ENCODE measurements at regions not wholly inside any gene's neighbourhood (a gene's known extent, or its start where the extent isn't known, plus 50 kb on each side); places are given as distances from the start of the nearest gene placed in this dataset.

DNA sequence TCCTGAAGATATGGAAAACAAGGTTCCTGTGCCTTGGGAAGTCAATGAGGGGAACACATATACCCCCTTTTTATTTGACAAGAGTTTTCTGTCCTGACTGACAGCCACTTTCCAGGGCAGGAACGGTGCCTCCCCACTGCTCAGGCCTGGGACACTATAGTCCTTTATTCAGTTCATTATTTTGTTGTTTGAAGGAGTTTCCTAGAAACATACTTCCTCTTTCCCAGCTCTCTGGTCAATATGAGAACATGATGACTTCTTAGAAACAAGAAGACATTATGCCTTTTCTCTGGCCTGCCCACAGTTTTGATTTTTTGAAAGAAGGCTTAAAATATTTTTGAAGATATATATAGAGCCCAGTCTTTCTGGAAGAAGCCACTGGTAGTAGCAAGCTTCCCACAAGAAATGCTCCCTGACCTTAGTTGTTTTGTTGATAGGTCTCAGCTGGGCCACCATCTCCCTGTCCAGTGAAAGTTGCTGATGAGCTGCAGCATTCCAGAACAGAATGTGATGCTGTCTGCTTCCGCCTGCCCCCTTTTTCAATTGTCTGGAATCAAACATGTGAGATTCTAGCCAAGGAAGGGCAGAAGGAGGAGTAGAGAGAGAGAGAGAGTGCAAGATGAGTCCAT is 122.7 kb upstream of the ADRA1D start:
- Histone ChIP-seq H3K36me3 (ENCODE audit: control insufficient read depth, insufficient read depth, low read length) (no peaks in the 10 kb centered on the region), H3K4me3 (ENCODE audit: low read depth, low read length) (no peak overlapping the region), H3K27ac (ENCODE audit: low read depth, low read length) (no peak overlapping the region), H3K9me3 (ENCODE audit: control insufficient read depth, insufficient read depth, low read length) (no peaks in the 10 kb centered on the region), H3K4me1 (ENCODE audit: control insufficient read depth, insufficient read depth, low read length) (peaks cover 3% of the 10 kb centered on the region), H3K27me3 (ENCODE audit: control insufficient read depth, insufficient read depth, low read length) (no peaks in the 10 kb centered on the region)
- DNase-seq (ENCODE audit: low read depth in 4 of 6, low spot score in 6 of 6) = no peak
- 78% methylated on average over 1 of the region's 2 CpGs for WGBS (ENCODE audit: insufficient coverage)

DNA sequence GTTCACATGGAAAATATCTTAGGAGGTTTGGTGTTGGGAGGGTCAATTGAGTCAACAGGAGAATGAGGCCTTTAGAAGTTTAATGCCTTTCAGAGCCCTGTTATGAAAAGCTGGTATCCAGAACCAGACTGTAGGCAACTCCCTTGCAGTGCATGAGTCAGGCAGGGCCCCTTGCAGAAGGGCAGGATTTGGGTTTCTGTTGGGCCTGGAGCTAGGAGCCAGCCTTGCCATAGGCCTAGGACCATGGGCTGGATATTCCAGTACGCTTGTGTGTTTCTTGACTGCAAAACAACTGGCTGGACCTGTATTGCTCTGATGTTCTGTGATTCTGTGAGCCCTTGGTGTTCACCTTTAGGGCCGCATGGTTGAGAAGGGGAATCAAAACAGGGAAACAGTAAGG is 121.8 kb upstream of the ADRA1D start:
- Histone ChIP-seq H3K4me1 (ENCODE audit: control insufficient read depth, insufficient read depth, low read length) (no peaks in the 10 kb centered on the region), H3K27me3 (ENCODE audit: control insufficient read depth, insufficient read depth, low read length) (no peaks in the 10 kb centered on the region), H3K4me3 (ENCODE audit: low read depth, low read length) (no peak overlapping the region), H3K9me3 (ENCODE audit: control insufficient read depth, insufficient read depth, low read length) (no peaks in the 10 kb centered on the region), H3K27ac (ENCODE audit: low read depth, low read length) (no peak overlapping the region), H3K36me3 (ENCODE audit: control insufficient read depth, insufficient read depth, low read length) (no peaks in the 10 kb centered on the region)
- no peak for DNase-seq (ENCODE audit: low read depth in 4 of 6, low spot score in 6 of 6)
- 86% methylated on average over 2 of the region's 2 CpGs for WGBS (ENCODE audit: insufficient coverage)

DNA sequence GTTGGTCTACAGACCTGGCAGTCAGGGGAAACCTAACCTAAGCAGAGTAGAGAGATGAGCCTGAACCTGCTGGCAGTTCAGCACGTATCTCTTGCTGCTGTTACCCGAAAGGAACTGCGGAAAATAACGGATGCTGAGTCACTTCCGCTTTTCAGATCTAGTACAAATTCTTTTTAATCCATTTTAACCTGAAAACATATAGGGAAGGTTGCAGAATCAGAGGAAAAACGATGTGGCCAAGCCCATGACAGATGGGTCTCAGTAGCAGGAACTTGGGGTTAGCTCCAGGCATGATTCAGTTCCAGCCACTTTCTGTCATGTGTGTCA is 120.7 kb upstream of the ADRA1D start:
- Histone ChIP-seq H3K4me1 (ENCODE audit: control insufficient read depth, insufficient read depth, low read length) (no peaks in the 10 kb centered on the region), H3K9me3 (ENCODE audit: control insufficient read depth, insufficient read depth, low read length) (no peaks in the 10 kb centered on the region), H3K36me3 (ENCODE audit: control insufficient read depth, insufficient read depth, low read length) (no peaks in the 10 kb centered on the region), H3K4me3 (ENCODE audit: low read depth, low read length) (no peak overlapping the region), H3K27me3 (ENCODE audit: control insufficient read depth, insufficient read depth, low read length) (no peaks in the 10 kb centered on the region), H3K27ac (ENCODE audit: low read depth, low read length) (no peak overlapping the region)
- 78% methylated on average over 3 of the region's 6 CpGs for WGBS (ENCODE audit: insufficient coverage)
- no peak for DNase-seq (ENCODE audit: low read depth in 4 of 6, low spot score in 6 of 6)

DNA sequence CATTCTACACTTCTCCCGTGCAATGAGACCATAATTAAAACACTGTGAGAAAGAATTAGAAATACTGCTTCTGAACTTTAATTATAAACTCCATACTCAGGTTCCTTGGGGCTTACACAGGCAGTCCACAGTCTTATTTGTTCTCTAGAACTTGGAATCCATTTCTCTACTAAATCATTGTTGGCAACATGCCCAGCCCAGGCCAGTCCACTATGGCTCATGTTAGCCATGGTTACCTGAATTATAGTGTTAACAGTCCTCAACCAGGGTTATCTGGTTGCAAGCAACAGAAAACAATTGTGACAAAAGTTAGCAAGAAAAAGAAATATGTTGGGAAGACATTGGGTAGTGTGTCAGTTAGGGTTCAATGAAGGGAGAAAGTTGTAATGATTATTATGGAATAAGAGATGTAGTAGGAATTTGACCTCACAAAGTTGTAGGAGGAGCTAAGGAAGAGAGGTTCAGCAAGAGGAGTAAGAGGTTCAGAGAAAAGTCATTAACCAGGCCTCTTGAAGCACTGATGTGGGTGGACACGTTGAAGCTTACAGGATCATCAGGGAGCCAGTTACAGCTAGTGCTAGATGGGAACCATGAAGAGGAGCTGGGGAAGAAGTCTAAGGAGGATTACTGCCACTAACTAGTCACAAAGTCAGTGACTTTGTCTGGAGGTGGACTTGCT is 120.2 kb upstream of the ADRA1D start:
- Histone ChIP-seq H3K27ac (ENCODE audit: low read depth, low read length) (no peak overlapping the region), H3K36me3 (ENCODE audit: control insufficient read depth, insufficient read depth, low read length) (no peaks in the 10 kb centered on the region), H3K4me1 (ENCODE audit: control insufficient read depth, insufficient read depth, low read length) (no peaks in the 10 kb centered on the region), H3K4me3 (ENCODE audit: low read depth, low read length) (no peak overlapping the region), H3K27me3 (ENCODE audit: control insufficient read depth, insufficient read depth, low read length) (no peaks in the 10 kb centered on the region), H3K9me3 (ENCODE audit: control insufficient read depth, insufficient read depth, low read length) (no peaks in the 10 kb centered on the region)
- no peak for DNase-seq (ENCODE audit: low read depth in 4 of 6, low spot score in 6 of 6)
- 80% methylated on average over 2 of the region's 2 CpGs for WGBS (ENCODE audit: insufficient coverage)

DNA sequence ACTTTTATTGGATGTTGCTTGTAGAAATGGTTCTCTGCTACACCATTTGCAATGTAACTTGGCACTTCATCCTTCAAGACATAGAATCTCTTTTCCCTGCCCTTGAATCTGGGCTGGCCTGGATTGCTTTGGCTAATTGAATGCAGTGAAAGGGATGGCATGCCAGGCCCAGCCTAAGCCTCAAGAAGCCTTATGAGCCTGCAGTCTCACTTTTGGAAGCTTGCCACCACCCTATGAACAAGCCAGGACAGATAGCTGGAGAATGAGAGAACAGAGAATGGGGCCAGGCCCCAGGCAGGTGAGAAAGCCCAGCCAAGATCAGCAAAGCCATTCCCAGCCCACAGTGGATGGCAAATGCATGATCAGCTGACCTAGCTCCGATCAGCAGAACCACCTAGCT is 117.0 kb upstream of the ADRA1D start:
- no CpG with 5 or more reads among the region's 1 CpG for WGBS (ENCODE audit: insufficient coverage)
- DNase-seq (ENCODE audit: low read depth in 4 of 6, low spot score in 6 of 6) = peak in 1 of 6 donors; percentile 17
- Histone ChIP-seq H3K9me3 (ENCODE audit: control insufficient read depth, insufficient read depth, low read length) (no peaks in the 10 kb centered on the region), H3K36me3 (ENCODE audit: control insufficient read depth, insufficient read depth, low read length) (no peaks in the 10 kb centered on the region), H3K27ac (ENCODE audit: low read depth, low read length) (no peak overlapping the region), H3K4me3 (ENCODE audit: low read depth, low read length) (no peak overlapping the region), H3K4me1 (ENCODE audit: control insufficient read depth, insufficient read depth, low read length) (no peaks in the 10 kb centered on the region), H3K27me3 (ENCODE audit: control insufficient read depth, insufficient read depth, low read length) (no peaks in the 10 kb centered on the region)

DNA sequence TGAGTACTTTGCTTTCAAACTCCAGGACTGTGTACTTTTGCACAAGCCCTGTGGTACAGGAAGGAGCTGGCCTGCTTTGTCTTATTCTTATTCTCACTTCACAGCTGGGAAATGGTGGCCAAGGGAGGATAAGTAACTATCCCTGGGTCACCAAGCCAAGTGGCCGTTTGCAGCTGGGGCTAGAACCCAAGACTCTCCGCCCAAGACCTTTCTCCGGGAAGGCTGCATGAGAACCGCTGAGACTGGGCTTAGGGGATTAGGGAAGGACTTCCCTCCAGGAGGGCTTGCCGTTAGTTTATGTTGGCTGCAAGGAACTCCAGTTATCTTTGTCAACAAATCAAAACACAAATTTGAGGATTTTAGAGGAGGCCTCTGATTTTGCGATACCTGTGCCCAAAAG is 109.5 kb upstream of the ADRA1D start:
- no peaks in the 10 kb centered on the region for H3K27me3 ChIP-seq (ENCODE audit: control insufficient read depth, insufficient read depth, low read length)
- no peak overlapping the region for H3K27ac ChIP-seq (ENCODE audit: low read depth, low read length)
- no peaks in the 10 kb centered on the region for H3K9me3 ChIP-seq (ENCODE audit: control insufficient read depth, insufficient read depth, low read length)
- no peaks in the 10 kb centered on the region for H3K36me3 ChIP-seq (ENCODE audit: control insufficient read depth, insufficient read depth, low read length)
- no peaks in the 10 kb centered on the region for H3K4me1 ChIP-seq (ENCODE audit: control insufficient read depth, insufficient read depth, low read length)
- no CpG with 5 or more reads among the region's 6 CpGs for WGBS (ENCODE audit: insufficient coverage)
- DNase-seq (ENCODE audit: low read depth in 4 of 6, low spot score in 6 of 6) = peak in 1 of 6 donors; percentile 7
- H3K4me3 ChIP-seq (ENCODE audit: low read depth, low read length) = no peak overlapping the region

DNA sequence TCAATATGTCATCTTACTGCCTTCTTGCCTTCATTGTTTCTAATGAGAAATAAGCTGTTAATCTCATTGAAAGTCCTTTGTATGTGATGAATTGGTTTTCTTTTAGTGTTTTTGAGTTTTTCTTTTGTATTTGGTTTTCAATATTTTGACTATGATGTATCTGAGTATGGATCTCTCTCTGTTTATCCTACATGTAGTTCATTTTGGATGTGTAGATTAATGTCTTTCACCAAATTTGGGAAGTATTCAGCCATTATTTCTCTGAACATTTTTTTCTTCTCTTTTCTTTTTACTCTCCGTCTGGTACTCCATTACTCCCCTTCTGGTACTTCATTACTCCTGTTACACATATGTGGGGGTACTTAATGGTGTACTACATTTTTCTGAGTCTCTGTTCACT is 103.3 kb upstream of the ADRA1D start:
- Histone ChIP-seq H3K27me3 (ENCODE audit: control insufficient read depth, insufficient read depth, low read length) (no peaks in the 10 kb centered on the region), H3K9me3 (ENCODE audit: control insufficient read depth, insufficient read depth, low read length) (peaks cover 3% of the 10 kb centered on the region), H3K27ac (ENCODE audit: low read depth, low read length) (no peak overlapping the region), H3K4me3 (ENCODE audit: low read depth, low read length) (no peak overlapping the region), H3K36me3 (ENCODE audit: control insufficient read depth, insufficient read depth, low read length) (no peaks in the 10 kb centered on the region), H3K4me1 (ENCODE audit: control insufficient read depth, insufficient read depth, low read length) (no peaks in the 10 kb centered on the region)
- WGBS (ENCODE audit: insufficient coverage) = no CpG with 5 or more reads among the region's 1 CpG
- DNase-seq (ENCODE audit: low read depth in 4 of 6, low spot score in 6 of 6) = no peak

DNA sequence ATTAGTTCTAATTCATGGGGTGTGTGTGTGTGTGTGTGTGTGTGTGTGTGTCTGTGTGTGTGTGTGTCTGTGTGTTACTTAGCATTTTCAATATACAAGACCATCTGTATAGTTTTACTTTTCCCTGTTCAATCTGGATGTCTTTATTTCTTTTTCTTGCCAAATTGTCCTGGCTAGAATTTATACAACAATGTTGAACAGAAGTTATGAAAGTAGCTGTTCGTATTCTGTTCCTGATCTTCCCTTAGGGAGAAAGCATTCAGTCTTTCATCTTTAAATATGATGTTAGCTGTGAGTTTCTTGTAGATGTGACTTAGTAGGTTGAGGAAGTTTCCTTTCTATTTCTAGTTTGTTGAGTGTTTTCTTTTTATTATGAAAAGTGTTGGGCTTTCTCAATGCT is 101.0 kb upstream of the ADRA1D start:
- Histone ChIP-seq H3K36me3 (ENCODE audit: control insufficient read depth, insufficient read depth, low read length) (no peaks in the 10 kb centered on the region), H3K27ac (ENCODE audit: low read depth, low read length) (no peak overlapping the region), H3K27me3 (ENCODE audit: control insufficient read depth, insufficient read depth, low read length) (no peaks in the 10 kb centered on the region), H3K9me3 (ENCODE audit: control insufficient read depth, insufficient read depth, low read length) (peaks cover 3% of the 10 kb centered on the region), H3K4me1 (ENCODE audit: control insufficient read depth, insufficient read depth, low read length) (no peaks in the 10 kb centered on the region), H3K4me3 (ENCODE audit: low read depth, low read length) (no peak overlapping the region)
- peak in 1 of 6 donors; percentile 19 for DNase-seq (ENCODE audit: low read depth in 4 of 6, low spot score in 6 of 6)
- no CpG with 5 or more reads among the region's 1 CpG for WGBS (ENCODE audit: insufficient coverage)

DNA sequence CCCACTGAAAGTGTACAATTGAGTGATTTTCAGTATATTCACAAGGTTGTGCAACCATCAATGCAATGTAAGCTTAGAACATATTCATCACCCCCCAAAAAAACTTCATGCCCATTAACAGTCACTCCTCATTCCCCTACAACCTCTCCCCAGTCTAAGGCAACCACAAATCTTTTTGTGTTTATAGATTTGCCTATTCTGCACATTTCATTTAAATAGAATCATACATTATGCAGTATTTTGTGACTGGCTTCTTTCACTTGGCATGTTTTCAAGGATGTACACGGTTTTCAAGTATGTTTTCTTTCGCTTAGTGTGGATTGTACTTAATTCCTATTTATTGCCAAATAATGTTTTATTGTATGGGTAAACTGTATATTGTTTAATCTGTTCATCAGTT is 95.6 kb upstream of the ADRA1D start:
- no CpG with 5 or more reads among the region's 2 CpGs for WGBS (ENCODE audit: insufficient coverage)
- H3K9me3 ChIP-seq (ENCODE audit: control insufficient read depth, insufficient read depth, low read length) = no peaks in the 10 kb centered on the region
- no peak overlapping the region for H3K27ac ChIP-seq (ENCODE audit: low read depth, low read length)
- no peaks in the 10 kb centered on the region for H3K27me3 ChIP-seq (ENCODE audit: control insufficient read depth, insufficient read depth, low read length)
- H3K36me3 ChIP-seq (ENCODE audit: control insufficient read depth, insufficient read depth, low read length) = no peaks in the 10 kb centered on the region
- no peak overlapping the region for H3K4me3 ChIP-seq (ENCODE audit: low read depth, low read length)
- no peak for DNase-seq (ENCODE audit: low read depth in 4 of 6, low spot score in 6 of 6)
- H3K4me1 ChIP-seq (ENCODE audit: control insufficient read depth, insufficient read depth, low read length) = no peaks in the 10 kb centered on the region

DNA sequence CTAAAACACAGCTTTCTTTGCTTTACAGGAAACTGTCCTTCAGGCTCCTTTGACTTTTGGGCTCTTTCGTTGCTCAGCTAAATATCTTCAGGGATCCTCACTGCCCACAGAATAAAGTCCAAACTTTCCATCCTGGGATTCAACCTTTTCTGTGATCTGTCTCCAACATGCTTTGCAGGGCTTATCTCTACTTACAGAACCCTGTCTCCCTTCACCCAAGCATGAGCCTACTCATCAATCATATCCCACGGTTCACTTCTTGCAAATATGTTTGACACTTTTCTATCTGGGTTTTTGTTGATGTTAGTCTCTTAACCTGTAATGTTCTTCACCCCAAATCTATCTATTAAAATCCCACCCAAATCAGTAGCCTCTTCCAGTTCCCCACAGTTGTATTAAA is 93.5 kb upstream of the ADRA1D start:
- Histone ChIP-seq H3K27me3 (ENCODE audit: control insufficient read depth, insufficient read depth, low read length) (no peaks in the 10 kb centered on the region), H3K4me3 (ENCODE audit: low read depth, low read length) (no peak overlapping the region), H3K27ac (ENCODE audit: low read depth, low read length) (no peak overlapping the region), H3K9me3 (ENCODE audit: control insufficient read depth, insufficient read depth, low read length) (no peaks in the 10 kb centered on the region), H3K36me3 (ENCODE audit: control insufficient read depth, insufficient read depth, low read length) (no peaks in the 10 kb centered on the region), H3K4me1 (ENCODE audit: control insufficient read depth, insufficient read depth, low read length) (no peaks in the 10 kb centered on the region)
- DNase-seq (ENCODE audit: low read depth in 4 of 6, low spot score in 6 of 6) = peak in 1 of 6 donors; percentile 3
- 19% methylated on average over 1 of the region's 2 CpGs for WGBS (ENCODE audit: insufficient coverage)
